PC-3 (cell line): ENCODE measurements at regions not wholly inside any gene's neighbourhood (a gene's known extent, or its start where the extent isn't known, plus 50 kb on each side); places are given as distances from the start of the nearest gene placed in this dataset.

Experiments
- EZH2 ChIP-seq: fragments of 300-600 bp; sonication (generic); IDR thresholded peaks from one replicate; pipeline ENCODE4 v1.6.1; 2017; ENCODE audit warnings: antibody characterized with exemption, mild to moderate bottlenecking, low read length; ENCODE audit not compliant: unreplicated experiment
- TF ChIP-seq, protein P1 (sequence below): fragments of 300-600 bp; sonication (generic); conservative IDR thresholded peaks from 2 replicates; pipeline ENCODE4 v1.5.1; 2017; ENCODE audit warnings: antibody characterized with exemption, low read depth, mild to moderate bottlenecking, low read length

DNA sequence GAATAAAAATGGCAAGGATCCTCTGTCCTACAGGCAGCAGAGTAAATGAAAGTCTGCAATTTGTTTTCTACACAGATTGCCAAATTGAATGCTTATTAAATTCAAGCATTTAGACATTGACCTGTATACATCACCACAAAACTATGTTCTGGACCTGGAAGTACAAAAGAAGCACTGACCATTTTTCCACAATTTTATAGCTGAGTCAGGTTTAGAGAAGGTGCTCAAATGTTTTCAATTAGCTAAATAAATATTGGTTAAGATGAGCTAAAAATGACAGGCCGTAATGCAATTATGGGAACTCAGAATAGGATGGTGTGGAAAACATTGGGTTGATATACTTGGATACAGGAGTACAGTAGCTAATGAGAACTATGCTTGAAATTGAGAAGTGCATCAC, 490.7 kb upstream of the MEIS1 start:
- TF ChIP-seq EZH2, result no peak
- TF ChIP-seq, protein P1, sequence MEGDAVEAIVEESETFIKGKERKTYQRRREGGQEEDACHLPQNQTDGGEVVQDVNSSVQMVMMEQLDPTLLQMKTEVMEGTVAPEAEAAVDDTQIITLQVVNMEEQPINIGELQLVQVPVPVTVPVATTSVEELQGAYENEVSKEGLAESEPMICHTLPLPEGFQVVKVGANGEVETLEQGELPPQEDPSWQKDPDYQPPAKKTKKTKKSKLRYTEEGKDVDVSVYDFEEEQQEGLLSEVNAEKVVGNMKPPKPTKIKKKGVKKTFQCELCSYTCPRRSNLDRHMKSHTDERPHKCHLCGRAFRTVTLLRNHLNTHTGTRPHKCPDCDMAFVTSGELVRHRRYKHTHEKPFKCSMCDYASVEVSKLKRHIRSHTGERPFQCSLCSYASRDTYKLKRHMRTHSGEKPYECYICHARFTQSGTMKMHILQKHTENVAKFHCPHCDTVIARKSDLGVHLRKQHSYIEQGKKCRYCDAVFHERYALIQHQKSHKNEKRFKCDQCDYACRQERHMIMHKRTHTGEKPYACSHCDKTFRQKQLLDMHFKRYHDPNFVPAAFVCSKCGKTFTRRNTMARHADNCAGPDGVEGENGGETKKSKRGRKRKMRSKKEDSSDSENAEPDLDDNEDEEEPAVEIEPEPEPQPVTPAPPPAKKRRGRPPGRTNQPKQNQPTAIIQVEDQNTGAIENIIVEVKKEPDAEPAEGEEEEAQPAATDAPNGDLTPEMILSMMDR, result no peak
